Thyroid gland (tissue), 4 donors: ENCODE measurements at regions not wholly inside any gene's neighbourhood (a gene's known extent, or its start where the extent isn't known, plus 50 kb on each side); places are given as distances from the start of the nearest gene placed in this dataset.
"Not testable (repeated sequence)": the region's sequence is repeated elsewhere in the genome, so short reads cannot be mapped to it uniquely, and the experiment has no call there.

Experiments
- DNase-seq, 2 donors: peaks; one replicate each; pipeline ENCODE4 v3.0.0-alpha.2; 2019
- H3K27ac ChIP-seq, 3 donors: fragments of 200-600 bp; sonication (generic); 1 replicate in 2 of 3; 2 replicates in 1 of 3; pipeline ENCODE4 v1.5.1; 2016 to 2019; ENCODE audit warnings: mild to moderate bottlenecking in 1 of 3, moderate library complexity in 1 of 3
- H3K27me3 ChIP-seq: fragments of 200-600 bp; sonication (generic); one replicate; pipeline ENCODE4 v1.5.1; 2019
- H3K36me3 ChIP-seq, 2 donors: fragments of 200-600 bp; sonication (generic); one replicate each; pipeline ENCODE4 v1.5.1; 2016 to 2019
- H3K4me1 ChIP-seq, 2 donors: fragments of 200-600 bp; sonication (generic); one replicate each; pipeline ENCODE4 v1.5.1; 2017 to 2019
- H3K4me3 ChIP-seq, 3 donors: fragments of 200-600 bp; sonication (generic); replicated peaks in 1 of 3; 1 replicate in 2 of 3; 2 replicates in 1 of 3; pipeline ENCODE4 v1.5.1; 2016; ENCODE audit warnings: mild to moderate bottlenecking in 1 of 3
- H3K9me3 ChIP-seq: fragments of 200-600 bp; sonication (generic); one replicate; pipeline ENCODE4 v1.5.1; 2017
- POLR2A ChIP-seq, 2 donors: fragments of 450-650 bp; IDR thresholded peaks; one replicate each; pipeline ENCODE4 v1.6.1; 2017; ENCODE audit warnings: antibody characterized with exemption in 2 of 2, mild to moderate bottlenecking in 2 of 2, moderate library complexity in 1 of 2
- WGBS, 2 donors: methylation state at CpG; one replicate each; pipeline ENCODE4 v1.1.5; 2017; 5-methylcytosine and 5-hydroxymethylcytosine counted together
- intact Hi-C: fragments of 100-400 bp; cut with DNase I; formaldehyde crosslinking; loops from one replicate; pipeline ENCODE4 v1.15.1; 2023
- TF ChIP-seq, protein P1 (sequence below), 6 experiments: fragments of 200-600 bp in 3 of 6; fragments of 450-650 bp in 3 of 6; sonication (generic) in 3 of 6; IDR thresholded peaks; one replicate each; pipeline ENCODE4 v1.5.1; 2016 to 2019; ENCODE audit warnings: antibody characterized with exemption in 6 of 6, mild to moderate bottlenecking in 2 of 6, inconsistent platforms in 1 of 6, moderate library complexity in 1 of 6

DNA sequence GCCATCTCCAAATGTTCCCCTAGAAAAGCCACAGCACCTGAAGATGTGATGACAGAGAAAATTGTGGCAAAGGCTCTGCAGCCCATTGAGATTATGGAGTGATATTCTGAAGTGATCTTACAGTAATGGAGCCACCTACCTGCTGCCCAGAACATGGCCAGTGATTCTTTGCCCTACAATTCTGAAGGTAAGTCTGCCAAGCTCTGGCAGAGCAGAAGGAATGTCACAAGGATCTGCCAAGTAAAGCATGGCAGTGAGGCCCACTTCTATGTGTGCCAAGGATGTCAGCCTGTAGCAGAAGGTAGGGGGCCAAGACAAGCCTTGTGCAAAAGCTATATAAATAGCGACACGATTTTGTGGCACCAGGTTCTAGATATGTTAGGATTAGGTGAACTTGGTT is 155.1 kb downstream of the RND3 start:
- Histone ChIP-seq H3K4me1 (no peaks in the 10 kb centered on the region), H3K9me3 (no peaks in the 10 kb centered on the region), H3K27me3 (no peaks in the 10 kb centered on the region), H3K36me3 (no peaks in the 10 kb centered on the region), H3K27ac (no peak overlapping the region), H3K4me3 (no peak overlapping the region)
- WGBS, 2 donors, result 80 to 88% methylated on average over 2 of the region's 2 CpGs
- no peak for TF ChIP-seq POLR2A (IDR thresholded peaks at IDR 0.05)
- TF ChIP-seq, protein P1, sequence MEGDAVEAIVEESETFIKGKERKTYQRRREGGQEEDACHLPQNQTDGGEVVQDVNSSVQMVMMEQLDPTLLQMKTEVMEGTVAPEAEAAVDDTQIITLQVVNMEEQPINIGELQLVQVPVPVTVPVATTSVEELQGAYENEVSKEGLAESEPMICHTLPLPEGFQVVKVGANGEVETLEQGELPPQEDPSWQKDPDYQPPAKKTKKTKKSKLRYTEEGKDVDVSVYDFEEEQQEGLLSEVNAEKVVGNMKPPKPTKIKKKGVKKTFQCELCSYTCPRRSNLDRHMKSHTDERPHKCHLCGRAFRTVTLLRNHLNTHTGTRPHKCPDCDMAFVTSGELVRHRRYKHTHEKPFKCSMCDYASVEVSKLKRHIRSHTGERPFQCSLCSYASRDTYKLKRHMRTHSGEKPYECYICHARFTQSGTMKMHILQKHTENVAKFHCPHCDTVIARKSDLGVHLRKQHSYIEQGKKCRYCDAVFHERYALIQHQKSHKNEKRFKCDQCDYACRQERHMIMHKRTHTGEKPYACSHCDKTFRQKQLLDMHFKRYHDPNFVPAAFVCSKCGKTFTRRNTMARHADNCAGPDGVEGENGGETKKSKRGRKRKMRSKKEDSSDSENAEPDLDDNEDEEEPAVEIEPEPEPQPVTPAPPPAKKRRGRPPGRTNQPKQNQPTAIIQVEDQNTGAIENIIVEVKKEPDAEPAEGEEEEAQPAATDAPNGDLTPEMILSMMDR (IDR thresholded peaks at IDR 0.05), result no peak
- intact Hi-C loops, result no loop called here
- DNase-seq, result peak in 1 of 2 donors; percentile 28

DNA sequence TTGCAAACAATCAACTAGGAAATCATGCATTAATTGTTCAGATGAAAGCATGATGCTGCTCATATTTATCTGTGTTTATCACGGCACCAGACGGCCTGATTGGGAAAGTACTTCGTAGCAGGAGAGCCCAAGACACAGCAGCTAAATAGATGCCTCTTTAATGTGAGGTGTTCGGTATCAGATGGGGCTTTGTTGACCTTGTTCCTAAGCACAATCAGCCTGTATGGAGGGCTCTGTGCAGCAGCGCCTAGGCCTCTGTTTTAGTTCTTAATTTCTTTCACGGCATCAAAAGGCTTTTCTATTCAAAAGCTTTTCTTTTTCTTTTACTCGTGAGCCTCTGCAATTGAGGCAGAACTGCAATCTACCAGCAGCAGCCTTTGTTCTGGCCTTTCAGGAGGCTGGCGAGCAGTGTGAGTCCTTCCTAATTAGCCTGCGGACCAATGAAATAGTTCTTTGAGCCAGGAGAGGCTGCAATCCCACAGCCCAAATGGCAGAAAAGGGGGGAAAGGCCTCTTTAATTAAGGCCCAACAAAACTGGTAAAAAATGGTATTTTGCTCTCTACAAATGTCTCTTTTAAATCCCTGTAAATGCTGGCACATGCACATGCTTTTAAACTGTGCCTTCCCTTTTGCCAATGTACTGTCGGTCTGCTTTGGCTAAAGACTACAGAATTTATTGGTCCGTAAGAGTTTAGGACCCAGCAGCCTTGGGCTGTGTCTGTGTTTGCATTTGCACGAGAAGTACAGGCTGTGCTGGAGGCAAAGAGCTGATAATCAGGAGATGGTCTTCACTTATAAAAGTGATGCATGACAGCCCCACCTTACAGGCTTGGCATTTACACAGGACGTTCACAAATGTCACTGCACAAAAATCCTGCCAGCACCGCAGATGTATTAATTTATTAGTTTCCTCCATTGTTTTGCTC is 159.6 kb downstream of the RND3 start:
- H3K27ac ChIP-seq, result no peak overlapping the region
- TF ChIP-seq POLR2A (IDR thresholded peaks at IDR 0.05), result no peak
- TF ChIP-seq, protein P1 (IDR thresholded peaks at IDR 0.05), result no peak
- no peaks in the 10 kb centered on the region for H3K36me3 ChIP-seq
- intact Hi-C loops, result no loop called here
- H3K4me3 ChIP-seq, result no peak overlapping the region
- H3K9me3 ChIP-seq, result no peaks in the 10 kb centered on the region
- DNase-seq, result no peak
- 72 to 75% methylated on average over 14 of the region's 14 CpGs for WGBS, 2 donors
- no peaks in the 10 kb centered on the region for H3K27me3 ChIP-seq
- H3K4me1 ChIP-seq, result no peaks in the 10 kb centered on the region

DNA sequence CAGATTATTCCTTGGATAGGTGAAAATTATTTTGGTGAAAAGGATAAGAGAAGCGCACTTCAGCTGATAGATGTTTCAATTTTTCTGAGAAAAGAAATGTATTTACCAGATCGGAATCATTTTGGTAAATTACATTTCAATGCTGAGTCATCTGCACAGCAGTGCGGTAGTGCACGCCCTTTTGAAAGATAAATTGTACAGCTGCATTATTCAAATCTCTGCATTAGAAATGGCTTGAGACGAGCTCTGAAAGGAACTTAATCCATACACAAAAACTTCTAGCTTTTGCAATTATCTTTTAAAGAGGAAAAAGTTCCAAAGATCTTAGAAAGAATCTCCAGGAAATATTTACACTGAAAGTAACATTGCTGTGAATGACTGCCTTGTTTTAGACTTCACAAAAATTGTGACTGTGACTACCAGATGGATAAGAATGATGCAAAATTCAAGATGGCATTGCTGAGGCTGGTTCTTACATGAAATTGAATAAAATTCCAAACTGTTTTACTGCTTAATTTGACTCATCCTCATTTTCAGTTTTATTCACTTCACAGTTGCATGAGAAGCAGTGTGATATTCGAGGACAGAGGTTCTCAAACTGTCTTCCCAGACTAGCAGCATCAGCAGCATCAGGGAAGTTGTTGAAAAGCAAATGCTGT is 161.7 kb downstream of the RND3 start:
- H3K36me3 ChIP-seq, result no peaks in the 10 kb centered on the region
- DNase-seq, result no peak
- 90 to 94% methylated on average over 6 of the region's 6 CpGs for WGBS, 2 donors
- TF ChIP-seq, protein P1 (IDR thresholded peaks at IDR 0.05), result no peak
- no peak for TF ChIP-seq POLR2A (IDR thresholded peaks at IDR 0.05)
- intact Hi-C loops, result no loop called here
- no peaks in the 10 kb centered on the region for H3K27me3 ChIP-seq
- H3K4me1 ChIP-seq, result no peaks in the 10 kb centered on the region
- no peak overlapping the region for H3K27ac ChIP-seq
- no peaks in the 10 kb centered on the region for H3K9me3 ChIP-seq
- no peak overlapping the region for H3K4me3 ChIP-seq

GRCh38 chr2:150323071-150323470 is 164.4 kb downstream of the RND3 start:
- H3K9me3 ChIP-seq, DNase-seq, H3K36me3 ChIP-seq, H3K4me1 ChIP-seq, H3K4me3 ChIP-seq, H3K27me3 ChIP-seq, intact Hi-C loops, H3K27ac ChIP-seq: not testable (repeated sequence)

DNA sequence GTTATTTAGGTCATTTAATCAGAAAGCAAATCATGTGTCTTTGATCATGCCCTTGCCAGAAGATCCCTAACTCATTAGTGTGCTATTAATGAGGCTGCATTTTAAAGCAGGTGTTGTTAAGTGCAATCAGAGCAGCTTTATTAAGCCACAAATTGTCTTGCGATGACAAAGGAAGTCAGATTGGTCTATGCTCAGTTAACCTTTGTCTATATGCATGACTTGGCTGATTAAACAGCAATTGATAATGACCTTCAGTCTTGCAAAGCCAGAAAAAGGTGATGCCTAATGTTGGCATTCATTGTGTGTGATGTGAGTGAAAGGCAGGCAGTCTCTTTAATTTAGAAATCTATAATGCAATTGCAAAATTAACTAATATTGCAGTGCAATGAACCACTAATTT is 166.9 kb downstream of the RND3 start:
- no peaks in the 10 kb centered on the region for H3K36me3 ChIP-seq
- WGBS, 2 donors, result 92 to 94% methylated on average over 1 of the region's 1 CpG
- no peak for DNase-seq
- H3K27ac ChIP-seq, result no peak overlapping the region
- intact Hi-C loops, result no loop called here
- H3K4me3 ChIP-seq, result no peak overlapping the region
- H3K9me3 ChIP-seq, result no peaks in the 10 kb centered on the region
- no peaks in the 10 kb centered on the region for H3K27me3 ChIP-seq
- no peak for TF ChIP-seq POLR2A (IDR thresholded peaks at IDR 0.05)
- TF ChIP-seq, protein P1 (IDR thresholded peaks at IDR 0.05), result no peak
- no peaks in the 10 kb centered on the region for H3K4me1 ChIP-seq
